ENCODE measurements at regions not wholly inside any gene's neighbourhood (a gene's known extent, or its start where the extent isn't known, plus 50 kb on each side); places are given as distances from the start of the nearest gene placed in this dataset.

DNA sequence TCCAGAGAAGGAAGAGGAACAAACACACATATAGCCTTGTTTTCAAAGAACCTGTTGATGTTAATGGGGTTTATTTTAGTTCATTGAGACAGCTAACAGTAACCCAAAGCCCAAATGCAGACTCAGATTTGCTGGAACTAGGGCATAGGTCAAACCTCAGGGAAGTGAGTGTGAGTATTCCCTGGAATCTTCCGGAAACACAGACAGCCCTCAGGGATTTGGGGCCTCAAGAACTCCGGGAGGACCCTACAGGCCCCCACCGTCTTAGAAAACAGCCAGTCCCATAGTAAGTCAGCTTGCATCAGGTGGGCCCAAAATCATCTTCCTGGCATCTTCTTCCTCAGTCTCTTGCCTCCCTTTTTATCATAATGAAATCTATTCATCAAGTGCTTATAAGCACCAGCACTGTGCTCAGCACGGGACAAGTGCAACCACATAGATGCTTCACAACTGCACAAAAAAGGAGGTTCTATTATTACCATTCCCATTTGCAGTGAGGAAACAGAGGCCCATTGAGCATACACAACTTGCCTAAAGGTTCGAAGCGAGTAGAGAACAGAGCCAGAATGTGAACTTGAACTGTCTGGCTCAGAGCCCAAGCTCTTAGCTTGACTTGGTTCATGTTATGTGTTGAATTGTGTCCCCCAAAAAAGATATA, 50.2 kb upstream of the BCL11A start:
- H3K79me2 ChIP-seq (ENCODE audit: control insufficient read depth, insufficient read depth, low read length) = no peaks in the 10 kb centered on the region
- no peak overlapping the region for H3K27ac ChIP-seq (ENCODE audit: low read length in 2 of 2)
- POLR2A ChIA-PET = no interaction called here
- no peak overlapping the region for H2AFZ ChIP-seq (ENCODE audit: insufficient read depth, low read depth, low read length, poor library complexity, severe bottlenecking)
- no peak overlapping the region for H3K4me3 ChIP-seq (ENCODE audit: control extremely low read depth in 1 of 5, extremely low read depth in 1 of 5, insufficient read depth in 1 of 5, low read depth in 2 of 5, low read length in 4 of 5)
- Mint-ChIP-seq H3K4me1 (peaks cover 6% of the 10 kb centered on the region), H3K27me3 (peaks cover 1% of the 10 kb centered on the region), H3K27ac (no peak overlapping the region), H3K4me3 (no peak overlapping the region), H3K9me3 (ENCODE audit: insufficient read depth) (no peaks in the 10 kb centered on the region)
- H3K9me3 ChIP-seq (ENCODE audit: control extremely low read depth in 1 of 3, control insufficient read depth in 2 of 3, insufficient read depth in 1 of 3, low read length in 2 of 3) = peaks cover 0 to 9% (median 0%) of the 10 kb centered on the region in 3 donors
- CTCF ChIA-PET = interaction anchor here (1.0 kb wide), 1 partner anchor 22 kb away, joined by 3 read pairs; no protein-coding TSS in a partner anchor
- ATAC-seq (ENCODE audit: low read depth) (no peak), DNase-seq (no peak)
- H3K4me1 ChIP-seq (ENCODE audit: control insufficient read depth in 2 of 2, insufficient read depth in 2 of 2, low read length in 2 of 2) = no peaks in the 10 kb centered on the region
- WGBS (ENCODE audit: insufficient coverage) = 88% methylated on average over 6 of the region's 6 CpGs
- no peaks in the 10 kb centered on the region for H3K36me3 ChIP-seq (replicated peaks in 1 of 2; ENCODE audit: control extremely low read depth in 1 of 2, control insufficient read depth in 1 of 2, extremely low read depth in 1 of 2, insufficient read depth in 2 of 2, low read length in 1 of 2)
- no peak overlapping the region for H3K9ac ChIP-seq (ENCODE audit: low read length)
- H4K20me1 ChIP-seq (ENCODE audit: control insufficient read depth, insufficient read depth, low read length, poor library complexity, severe bottlenecking) = no peaks in the 10 kb centered on the region
- intact Hi-C loops (cut with micrococcal nuclease) = no loop called here
- H3K27me3 ChIP-seq (replicated peaks in 1 of 4; ENCODE audit: control extremely low read depth in 1 of 4, control insufficient read depth in 3 of 4, insufficient read depth in 4 of 4, low read length in 3 of 4) = no peaks in the 10 kb centered on the region
- H3K4me2 ChIP-seq (replicated peaks; ENCODE audit: low read depth, low read length, poor library complexity, severe bottlenecking) = no peak overlapping the region
- TF ChIP-seq, protein P1, sequence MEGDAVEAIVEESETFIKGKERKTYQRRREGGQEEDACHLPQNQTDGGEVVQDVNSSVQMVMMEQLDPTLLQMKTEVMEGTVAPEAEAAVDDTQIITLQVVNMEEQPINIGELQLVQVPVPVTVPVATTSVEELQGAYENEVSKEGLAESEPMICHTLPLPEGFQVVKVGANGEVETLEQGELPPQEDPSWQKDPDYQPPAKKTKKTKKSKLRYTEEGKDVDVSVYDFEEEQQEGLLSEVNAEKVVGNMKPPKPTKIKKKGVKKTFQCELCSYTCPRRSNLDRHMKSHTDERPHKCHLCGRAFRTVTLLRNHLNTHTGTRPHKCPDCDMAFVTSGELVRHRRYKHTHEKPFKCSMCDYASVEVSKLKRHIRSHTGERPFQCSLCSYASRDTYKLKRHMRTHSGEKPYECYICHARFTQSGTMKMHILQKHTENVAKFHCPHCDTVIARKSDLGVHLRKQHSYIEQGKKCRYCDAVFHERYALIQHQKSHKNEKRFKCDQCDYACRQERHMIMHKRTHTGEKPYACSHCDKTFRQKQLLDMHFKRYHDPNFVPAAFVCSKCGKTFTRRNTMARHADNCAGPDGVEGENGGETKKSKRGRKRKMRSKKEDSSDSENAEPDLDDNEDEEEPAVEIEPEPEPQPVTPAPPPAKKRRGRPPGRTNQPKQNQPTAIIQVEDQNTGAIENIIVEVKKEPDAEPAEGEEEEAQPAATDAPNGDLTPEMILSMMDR (IDR thresholded peaks at IDR 0.05) = no peak
- no peak for TF ChIP-seq EZH2 (IDR thresholded peaks at IDR 0.05; ENCODE audit: borderline replicate concordance, insufficient read depth, low read depth, low read length, poor library complexity, severe bottlenecking)

DNA sequence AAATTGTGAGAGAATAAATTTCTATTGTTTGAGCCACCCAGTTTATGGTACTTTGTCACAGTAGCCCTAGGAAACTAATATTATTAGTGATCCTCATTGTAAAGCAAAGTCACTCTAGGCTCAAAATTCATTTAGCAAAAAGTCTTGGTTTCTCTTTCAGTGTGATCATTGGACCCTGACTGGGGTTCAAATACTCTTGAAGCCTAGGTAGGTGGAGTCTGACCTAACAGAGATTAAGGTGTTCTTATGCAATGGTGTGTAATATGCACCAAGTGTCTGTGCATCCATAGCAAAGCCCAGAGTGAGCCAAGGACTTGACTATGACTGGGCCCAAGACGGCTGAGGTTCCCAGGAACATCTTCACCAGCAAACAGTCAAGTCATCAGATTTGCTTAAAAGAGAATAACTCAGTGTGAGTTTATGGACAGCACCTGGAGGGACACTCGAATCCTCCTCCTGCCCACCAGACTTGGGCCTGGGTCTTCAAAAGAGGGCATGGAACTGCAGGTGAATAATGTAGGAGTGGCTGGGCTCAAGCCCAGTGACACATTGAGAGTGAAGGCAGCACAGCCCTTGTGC, 51.1 kb upstream of the BCL11A start:
- H3K4me1 ChIP-seq (ENCODE audit: control insufficient read depth in 2 of 2, insufficient read depth in 2 of 2, low read length in 2 of 2) = no peaks in the 10 kb centered on the region
- H3K27ac ChIP-seq (ENCODE audit: low read length in 2 of 2) = no peak overlapping the region
- H2AFZ ChIP-seq (ENCODE audit: insufficient read depth, low read depth, low read length, poor library complexity, severe bottlenecking) = no peak overlapping the region
- H3K4me3 ChIP-seq (ENCODE audit: control extremely low read depth in 1 of 5, extremely low read depth in 1 of 5, insufficient read depth in 1 of 5, low read depth in 2 of 5, low read length in 4 of 5) = no peak overlapping the region
- CTCF ChIA-PET = no interaction called here
- H3K4me3 Mint-ChIP-seq = no peak overlapping the region
- peaks cover 6% of the 10 kb centered on the region for H3K4me1 Mint-ChIP-seq
- H3K36me3 ChIP-seq (replicated peaks in 1 of 2; ENCODE audit: control extremely low read depth in 1 of 2, control insufficient read depth in 1 of 2, extremely low read depth in 1 of 2, insufficient read depth in 2 of 2, low read length in 1 of 2) = no peaks in the 10 kb centered on the region
- H4K20me1 ChIP-seq (ENCODE audit: control insufficient read depth, insufficient read depth, low read length, poor library complexity, severe bottlenecking) = no peaks in the 10 kb centered on the region
- peaks cover 0 to 9% (median 0%) of the 10 kb centered on the region in 3 donors for H3K9me3 ChIP-seq (ENCODE audit: control extremely low read depth in 1 of 3, control insufficient read depth in 2 of 3, insufficient read depth in 1 of 3, low read length in 2 of 3)
- H3K9me3 Mint-ChIP-seq (ENCODE audit: insufficient read depth) = no peaks in the 10 kb centered on the region
- H3K9ac ChIP-seq (ENCODE audit: low read length) = no peak overlapping the region
- POLR2A ChIA-PET = no interaction called here
- H3K4me2 ChIP-seq (replicated peaks; ENCODE audit: low read depth, low read length, poor library complexity, severe bottlenecking) = no peak overlapping the region
- TF ChIP-seq, protein P1 (IDR thresholded peaks at IDR 0.05) = no peak
- no peak for TF ChIP-seq EZH2 (IDR thresholded peaks at IDR 0.05; ENCODE audit: borderline replicate concordance, insufficient read depth, low read depth, low read length, poor library complexity, severe bottlenecking)
- no peaks in the 10 kb centered on the region for H3K79me2 ChIP-seq (ENCODE audit: control insufficient read depth, insufficient read depth, low read length)
- peaks cover 7% of the 10 kb centered on the region for H3K27me3 Mint-ChIP-seq
- DNase-seq (no peak), ATAC-seq (ENCODE audit: low read depth) (no peak)
- intact Hi-C loops (cut with micrococcal nuclease) = no loop called here
- 100% methylated on average over 1 of the region's 2 CpGs for WGBS (ENCODE audit: insufficient coverage)
- no peaks in the 10 kb centered on the region for H3K27me3 ChIP-seq (replicated peaks in 1 of 4; ENCODE audit: control extremely low read depth in 1 of 4, control insufficient read depth in 3 of 4, insufficient read depth in 4 of 4, low read length in 3 of 4)
- no peak overlapping the region for H3K27ac Mint-ChIP-seq
